GM23248 (cell line): ENCODE measurements at regions not wholly inside any gene's neighbourhood (a gene's known extent, or its start where the extent isn't known, plus 50 kb on each side); places are given as distances from the start of the nearest gene placed in this dataset.
"Not testable (repeated sequence)": the region's sequence is repeated elsewhere in the genome, so short reads cannot be mapped to it uniquely, and the experiment has no call there.

ENCODE experiments used
- DNase-seq: peaks from one replicate; pipeline ENCODE4 v3.0.0-alpha.2; 2015
- H2AFZ ChIP-seq: fragments of 200-600 bp; sonication (generic); 2 replicates; pipeline ENCODE4 v1.6.1; 2016; ENCODE audit warnings: antibody characterized with exemption
- H3F3A ChIP-seq: fragments of 200-600 bp; sonication (generic); 2 replicates; pipeline ENCODE4 v1.6.1; 2016; ENCODE audit warnings: mild to moderate bottlenecking, antibody characterized with exemption, mixed run types; ENCODE audit not compliant: insufficient read depth
- H3K27ac ChIP-seq: fragments of 200-600 bp; sonication (generic); 2 replicates; pipeline ENCODE4 v1.5.1; 2016; ENCODE audit warnings: mild to moderate bottlenecking
- H3K27me3 ChIP-seq: fragments of 200-600 bp; sonication (generic); replicated peaks from 2 replicates; pipeline ENCODE4 v1.6.1; 2016; ENCODE audit warnings: mild to moderate bottlenecking; ENCODE audit not compliant: insufficient read depth
- H3K36me3 ChIP-seq: fragments of 200-600 bp; sonication (generic); 2 replicates; pipeline ENCODE4 v1.6.1; 2016; ENCODE audit warnings: low read depth, mild to moderate bottlenecking
- H3K4me1 ChIP-seq: fragments of 200-600 bp; sonication (generic); 2 replicates; pipeline ENCODE4 v1.6.1; 2016; ENCODE audit warnings: mild to moderate bottlenecking; ENCODE audit not compliant: insufficient read depth
- H3K4me2 ChIP-seq: fragments of 200-600 bp; sonication (generic); one replicate; pipeline ENCODE4 v1.6.1; 2016; ENCODE audit warnings: mild to moderate bottlenecking; ENCODE audit not compliant: unreplicated experiment
- H3K4me3 ChIP-seq: fragments of 200-600 bp; sonication (generic); 2 replicates; pipeline ENCODE4 v1.5.1; 2016; ENCODE audit warnings: mild to moderate bottlenecking
- H3K79me2 ChIP-seq: fragments of 200-600 bp; sonication (generic); 2 replicates; pipeline ENCODE4 v1.6.1; 2016; ENCODE audit warnings: mild to moderate bottlenecking; ENCODE audit not compliant: insufficient read depth
- H3K9ac ChIP-seq: fragments of 200-600 bp; sonication (generic); 2 replicates; pipeline ENCODE4 v1.6.1; 2016; ENCODE audit warnings: mild to moderate bottlenecking
- H3K9me2 ChIP-seq: fragments of 200-600 bp; sonication (generic); 2 replicates; pipeline ENCODE4 v1.6.1; 2016; ENCODE audit warnings: mixed run types, mild to moderate bottlenecking, moderate library complexity; ENCODE audit not compliant: insufficient read depth
- H3K9me3 ChIP-seq: fragments of 200-600 bp; sonication (generic); one replicate; pipeline ENCODE4 v1.6.1; 2017; ENCODE audit warnings: low read depth
- H4K20me1 ChIP-seq: fragments of 200-600 bp; sonication (generic); 2 replicates; pipeline ENCODE4 v1.6.0; 2016; ENCODE audit not compliant: insufficient read depth
- EZH2 ChIP-seq: fragments of 200-600 bp; sonication (generic); IDR thresholded peaks from 2 replicates; pipeline ENCODE4 v1.6.1; 2018; ENCODE audit warnings: antibody characterized with exemption, mild to moderate bottlenecking; ENCODE audit not compliant: insufficient read depth, poor library complexity, severe bottlenecking
- EZH2phosphoT487 ChIP-seq: fragments of 200-600 bp; sonication (generic); IDR thresholded peaks from 2 replicates; pipeline ENCODE4 v1.6.1; 2018; ENCODE audit warnings: antibody characterized with exemption, moderate library complexity, mild to moderate bottlenecking, low read depth; ENCODE audit not compliant: insufficient read depth
- WGBS, 2 experiments: methylation state at CpG; one replicate each; pipeline ENCODE4 v1.1.6; 2015 to 2017; ENCODE audit warnings: low lambda C conversion rate in 2 of 2, low coverage in 1 of 2; ENCODE audit errors: missing lambda C conversion rate in 2 of 2; 5-methylcytosine and 5-hydroxymethylcytosine counted together
- in situ Hi-C: fragments of 300-500 bp; cut with MboI; formaldehyde crosslinking; loops from 2 replicates; pipeline ENCODE4 v1.15.0; 2020

- Histone ChIP-seq H3F3A (no peaks in the 10 kb centered on the region), H3K4me2 (no peak overlapping the region), H3K9ac (no peak overlapping the region), H3K27me3 (0 out of 2 replicates have a peak, but pooled peaks cover 5% of the 10 kb centered on the region), H3K27ac (no peak overlapping the region), H3K79me2 (no peaks in the 10 kb centered on the region), H3K36me3 (no peaks in the 10 kb centered on the region), H4K20me1 (no peaks in the 10 kb centered on the region), H3K9me2 (no peaks in the 10 kb centered on the region), H2AFZ (no peak overlapping the region), H3K9me3 (no peaks in the 10 kb centered on the region), H3K4me1 (no peaks in the 10 kb centered on the region), H3K4me3 (no peak overlapping the region)
- in situ Hi-C loops: no loop called here
- no peak for TF ChIP-seq EZH2phosphoT487
- no peak for TF ChIP-seq EZH2
- 37 to 51% methylated on average over 5 of the region's 5 CpGs for WGBS, 2 experiments
- no peak for DNase-seq
Measured at GRCh38 chr1:147053269-147053668, 115.1 kb downstream of the NBPF12 start.

GRCh38 chr1:147052677-147053076, 114.6 kb downstream of the NBPF12 start:
- Histone ChIP-seq H3F3A (no peaks in the 10 kb centered on the region), H3K27ac (no peak overlapping the region), H3K9me3 (no peaks in the 10 kb centered on the region), H2AFZ (no peak overlapping the region), H3K4me3 (no peak overlapping the region), H3K4me2 (no peak overlapping the region), H3K4me1 (no peaks in the 10 kb centered on the region), H3K36me3 (no peaks in the 10 kb centered on the region), H4K20me1 (no peaks in the 10 kb centered on the region), H3K9ac (no peak overlapping the region), H3K9me2 (no peaks in the 10 kb centered on the region), H3K27me3 (0 out of 2 replicates have a peak, but pooled peaks cover 5% of the 10 kb centered on the region), H3K79me2 (no peaks in the 10 kb centered on the region)
- in situ Hi-C loops: no loop called here
- no peak for DNase-seq
- WGBS, 2 experiments: 69 to 73% methylated on average over 5 of the region's 5 CpGs
- no peak for TF ChIP-seq EZH2
- TF ChIP-seq EZH2phosphoT487: no peak

DNA sequence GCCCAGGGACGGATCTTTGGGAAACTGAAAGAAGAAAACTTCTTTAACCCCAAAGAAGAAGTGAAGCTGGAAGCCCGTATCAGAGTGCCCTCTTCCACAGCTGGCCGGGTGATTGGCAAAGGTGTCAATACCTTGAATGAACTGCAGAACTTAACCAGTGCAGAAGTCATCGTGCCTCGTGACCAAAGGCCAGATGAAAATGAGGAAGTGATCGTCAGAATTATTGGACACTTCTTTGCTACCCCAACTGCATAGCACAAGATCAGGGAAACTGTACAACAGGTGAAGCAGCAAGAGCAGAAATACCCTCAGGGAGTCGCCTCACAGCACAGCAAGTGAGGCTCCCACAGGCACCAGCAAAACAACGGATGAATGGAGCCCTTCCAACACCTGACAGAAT, 114.0 kb downstream of the NBPF12 start:
- Histone ChIP-seq H3K4me1 (no peaks in the 10 kb centered on the region), H3K9ac (no peak overlapping the region), H2AFZ (no peak overlapping the region), H3K9me3 (no peaks in the 10 kb centered on the region), H3F3A (no peaks in the 10 kb centered on the region), H3K36me3 (no peaks in the 10 kb centered on the region), H4K20me1 (no peaks in the 10 kb centered on the region), H3K27ac (no peak overlapping the region), H3K4me3 (no peak overlapping the region), H3K79me2 (no peaks in the 10 kb centered on the region), H3K9me2 (no peaks in the 10 kb centered on the region), H3K4me2 (no peak overlapping the region), H3K27me3 (no peaks in the 10 kb centered on the region)
- WGBS, 2 experiments: 39 to 53% methylated on average over 8 of the region's 8 CpGs
- in situ Hi-C loops: no loop called here
- DNase-seq: no peak
- TF ChIP-seq EZH2 (no peak), EZH2phosphoT487 (no peak)

- in situ Hi-C loops: no loop called here
- H4K20me1 ChIP-seq: no peaks in the 10 kb centered on the region
- no peaks in the 10 kb centered on the region for H3F3A ChIP-seq
- H3K27me3 ChIP-seq: no peaks in the 10 kb centered on the region
- H3K4me2 ChIP-seq: no peak overlapping the region
- H3K9me3 ChIP-seq: no peaks in the 10 kb centered on the region
- no peaks in the 10 kb centered on the region for H3K79me2 ChIP-seq
- DNase-seq: no peak
- no peak overlapping the region for H2AFZ ChIP-seq
- H3K4me3 ChIP-seq: no peak overlapping the region
- no peaks in the 10 kb centered on the region for H3K36me3 ChIP-seq
- no peak overlapping the region for H3K27ac ChIP-seq
- no peak overlapping the region for H3K9ac ChIP-seq
- H3K9me2 ChIP-seq: no peaks in the 10 kb centered on the region
- no peak for TF ChIP-seq EZH2
- no peak for TF ChIP-seq EZH2phosphoT487
- H3K4me1 ChIP-seq: no peaks in the 10 kb centered on the region
- WGBS, 2 experiments: 55 to 62% methylated on average over 10 of the region's 10 CpGs
Measured at GRCh38 chr1:147051136-147051535, 113.0 kb downstream of the NBPF12 start.

- 82 to 86% methylated on average over 15 to 31 of the region's 31 CpGs for WGBS, 2 experiments
- H3K9ac ChIP-seq: no peak overlapping the region
- H3K9me2 ChIP-seq: no peaks in the 10 kb centered on the region
- H3K27me3 ChIP-seq: no peaks in the 10 kb centered on the region
- no peaks in the 10 kb centered on the region for H4K20me1 ChIP-seq
- H3K4me3 ChIP-seq: no peak overlapping the region
- H3F3A ChIP-seq: no peaks in the 10 kb centered on the region
- no peak overlapping the region for H3K4me2 ChIP-seq
- H3K36me3 ChIP-seq: no peaks in the 10 kb centered on the region
- H3K79me2 ChIP-seq: no peaks in the 10 kb centered on the region
- H3K9me3 ChIP-seq: no peaks in the 10 kb centered on the region
- no peak overlapping the region for H3K27ac ChIP-seq
- TF ChIP-seq EZH2phosphoT487 (no peak), EZH2 (no peak)
- DNase-seq: no peak
- in situ Hi-C loops: no loop called here
- H3K4me1 ChIP-seq: no peaks in the 10 kb centered on the region
- H2AFZ ChIP-seq: no peak overlapping the region
Measured at GRCh38 chr1:147050654-147051053, 112.5 kb downstream of the NBPF12 start.

GRCh38 chr1:147046863-147047394, 108.8 kb downstream of the NBPF12 start:
- H4K20me1 ChIP-seq, H3K9me3 ChIP-seq, H3K36me3 ChIP-seq, H3K79me2 ChIP-seq, H3K27ac ChIP-seq, H2AFZ ChIP-seq, H3F3A ChIP-seq, H3K27me3 ChIP-seq, DNase-seq, H3K4me1 ChIP-seq, in situ Hi-C loops, H3K9ac ChIP-seq, H3K4me2 ChIP-seq, H3K9me2 ChIP-seq, H3K4me3 ChIP-seq: not testable (repeated sequence)
- 69 to 76% methylated on average over 4 of the region's 4 CpGs for WGBS, 2 experiments
